ENCODE measurements at regions not wholly inside any gene's neighbourhood (a gene's known extent, or its start where the extent isn't known, plus 50 kb on each side); places are given as distances from the start of the nearest gene placed in this dataset.
A peak's percentile ranks its signal among the peaks of the same experiment; 100 is the strongest.
"Not testable (repeated sequence)": the region's sequence is repeated elsewhere in the genome, so short reads cannot be mapped to it uniquely, and the experiment has no call there.

DNA sequence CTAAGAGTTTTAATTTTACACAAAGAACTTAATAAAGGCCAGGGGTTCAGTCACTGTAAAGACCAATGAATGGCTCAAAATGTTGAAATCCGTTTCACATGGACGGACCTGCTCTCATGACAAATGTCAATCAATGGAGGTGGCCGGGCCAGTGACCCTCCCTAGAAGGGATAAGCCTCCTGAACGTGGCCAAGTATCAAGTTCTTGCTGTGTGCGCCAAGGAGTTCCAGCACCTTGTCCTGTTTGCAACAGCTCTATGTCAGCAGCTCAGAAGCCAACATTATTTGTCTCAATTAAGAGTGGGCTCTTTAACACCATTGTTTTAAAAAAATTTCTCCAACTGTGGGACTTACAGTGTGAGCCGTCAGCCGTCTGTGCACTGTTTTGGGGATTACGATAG lies 4028.7 kb upstream of the TPTE start:
- ATAC-seq; H3K9me3 ChIP-seq; intact Hi-C loops (cut with DNase I); H3K27ac ChIP-seq; H3K4me1 ChIP-seq; DNase-seq; H3K36me3 ChIP-seq; H3K27me3 ChIP-seq; H3K4me3 ChIP-seq: not testable (repeated sequence)
- no CpG with 5 or more reads among the region's 8 CpGs for whole genome bisulfite sequencing, 2 donors

GRCh38 chr21:6493957-6494356 lies 4027.4 kb upstream of the TPTE start:
- H3K36me3 ChIP-seq; DNase-seq; H3K27ac ChIP-seq; intact Hi-C loops (cut with DNase I); H3K27me3 ChIP-seq; H3K4me1 ChIP-seq; H3K9me3 ChIP-seq; H3K4me3 ChIP-seq: not testable (repeated sequence)
- WGBS, 2 donors = no CpG with 5 or more reads among the region's 4 CpGs
- peak in 1 of 8 donors; percentile 41 for ATAC-seq

GRCh38 chr21:6496356-6496755 lies 4025.0 kb upstream of the TPTE start:
- WGBS, 2 donors = no CpG with 5 or more reads among the region's 5 CpGs
- ATAC-seq; H3K27ac ChIP-seq; H3K27me3 ChIP-seq; H3K4me1 ChIP-seq; H3K9me3 ChIP-seq; H3K36me3 ChIP-seq; intact Hi-C loops (cut with DNase I); DNase-seq; H3K4me3 ChIP-seq: not testable (repeated sequence)

DNA sequence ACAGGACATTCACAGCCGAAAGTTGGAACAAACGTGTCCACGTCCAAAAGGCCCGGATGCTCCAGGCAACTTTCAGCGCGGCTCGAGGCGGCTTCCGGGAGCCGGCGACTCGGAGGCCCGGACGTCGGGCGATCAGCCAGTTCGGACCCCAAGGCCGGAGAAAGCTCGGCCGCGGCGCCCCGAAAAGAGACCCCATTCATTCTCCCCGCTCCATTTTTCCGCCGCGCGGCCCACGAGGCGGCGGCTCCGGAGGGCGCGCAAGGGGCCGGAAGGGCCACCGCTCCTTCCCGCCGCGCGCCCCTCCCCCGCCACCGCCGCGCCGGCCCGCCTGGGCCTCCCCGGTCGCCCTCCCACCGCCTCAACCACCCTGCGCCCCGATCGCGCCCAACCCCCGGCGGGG lies 4022.7 kb upstream of the TPTE start:
- ATAC-seq = peak; percentile 8 to 77 (median 29)
- H3K9me3 ChIP-seq; H3K36me3 ChIP-seq; intact Hi-C loops (cut with DNase I); DNase-seq; H3K4me1 ChIP-seq; H3K27me3 ChIP-seq: not testable (repeated sequence)
- Histone ChIP-seq H3K27ac (peak overlapping the region in 5 of 10 donors; percentile 22 to 90 (median 77)), H3K4me3 (peak overlapping the region in 7 of 10 donors; percentile 38 to 64 (median 56))
- WGBS, 2 donors = 0% methylated on average over 23 of the region's 55 CpGs; no CpG with 5 or more reads in 1 of the 2 donors

DNA sequence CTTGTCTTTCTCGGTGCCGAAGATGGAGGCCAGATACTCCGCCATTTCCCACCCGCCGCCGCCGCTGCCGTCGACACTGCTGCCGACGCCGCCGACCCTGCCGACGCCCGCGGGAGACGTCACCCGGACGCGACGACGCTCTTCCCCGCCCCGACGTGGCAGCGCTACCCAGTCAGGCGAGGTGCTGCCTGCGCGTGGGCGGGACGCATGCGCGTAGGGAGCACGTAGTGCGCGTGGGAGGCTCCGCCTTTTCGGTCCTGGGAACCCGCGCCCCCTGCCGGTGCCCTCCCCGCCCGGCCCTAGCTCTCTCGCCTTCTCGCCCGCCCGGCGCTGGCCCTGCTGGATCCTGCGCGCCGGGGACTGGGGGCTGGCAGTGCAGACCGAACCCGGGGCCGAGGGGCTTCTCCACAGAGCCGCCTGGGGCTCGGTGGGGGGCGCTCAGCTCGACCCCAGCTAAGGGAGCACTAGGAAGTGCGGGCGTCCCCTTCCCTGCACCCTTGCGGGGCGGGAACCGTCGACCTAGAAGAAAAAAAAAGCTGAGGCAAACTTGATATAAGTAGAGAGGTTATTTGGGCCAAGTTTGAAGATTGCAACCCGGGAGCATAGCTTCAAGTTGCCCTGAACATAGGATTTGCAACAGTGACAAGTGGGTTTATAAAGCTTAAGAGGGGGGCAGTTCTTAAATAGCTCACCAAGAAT lies 4022.1 kb upstream of the TPTE start:
- peak overlapping the region in 5 of 10 donors; percentile 22 to 90 (median 77) for H3K27ac ChIP-seq

DNA sequence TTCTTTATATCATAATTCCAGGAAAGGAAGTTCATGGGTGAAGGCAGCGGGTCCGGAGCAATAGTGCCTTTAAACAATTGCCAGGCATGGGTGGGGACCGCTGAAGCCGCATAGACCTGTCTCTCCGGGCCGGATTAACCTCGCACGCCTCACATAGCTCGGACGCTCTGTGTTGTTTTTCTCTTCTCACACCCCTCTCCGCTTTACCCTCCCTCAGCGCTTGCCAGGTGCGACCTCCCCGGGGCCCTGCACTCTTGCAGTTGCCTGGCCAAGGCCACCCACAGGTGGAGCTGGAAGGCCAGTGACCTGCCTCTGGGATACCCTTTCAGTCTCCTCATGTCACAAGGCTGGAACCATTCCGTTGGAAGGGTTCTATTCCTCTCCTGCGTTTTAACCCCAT lies 4021.5 kb upstream of the TPTE start:
- H3K9me3 ChIP-seq; H3K4me3 ChIP-seq; H3K27ac ChIP-seq; intact Hi-C loops (cut with DNase I); H3K36me3 ChIP-seq; DNase-seq; H3K4me1 ChIP-seq; H3K27me3 ChIP-seq: not testable (repeated sequence)
- peak in 6 of 8 donors; percentile 24 to 58 (median 40) for ATAC-seq
- WGBS, 2 donors = no CpG with 5 or more reads among the region's 16 CpGs

More for the DNA sequence above, 4022.1 kb upstream of the TPTE start:
- H3K36me3 ChIP-seq; H3K9me3 ChIP-seq; H3K4me1 ChIP-seq; intact Hi-C loops (cut with DNase I); H3K27me3 ChIP-seq: not testable (repeated sequence)
- 0 to 1% methylated on average over 15 to 17 of the region's 66 CpGs for WGBS, 2 donors
- H3K4me3 ChIP-seq = peak overlapping the region in 6 of 10 donors; percentile 50 to 64 (median 56)
- ATAC-seq = peak; percentile 98 to 100 (median 99)
- peak in 1 of 2 donors; percentile 35 for DNase-seq

DNA sequence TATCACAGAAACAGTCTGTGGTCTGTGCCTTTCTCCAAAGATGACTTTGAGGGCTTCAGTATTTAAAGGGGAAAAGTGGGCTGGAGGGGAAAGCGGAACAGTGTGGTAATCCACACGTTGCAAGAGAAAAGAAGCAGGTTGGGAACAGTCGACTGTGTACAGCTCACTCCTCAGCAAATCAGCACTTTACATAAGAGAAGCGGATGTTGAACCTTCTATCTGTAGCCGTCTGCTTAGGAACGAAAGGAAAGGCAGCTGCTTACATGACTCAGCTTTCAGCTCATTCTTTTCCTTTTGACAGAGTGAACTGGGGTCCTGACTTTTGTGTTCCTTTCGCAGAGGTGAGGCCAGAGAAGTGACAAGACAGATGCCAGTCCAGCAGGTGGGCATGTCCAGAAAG lies 4020.7 kb upstream of the TPTE start:
- H3K9me3 ChIP-seq; H3K27ac ChIP-seq; H3K27me3 ChIP-seq; H3K4me3 ChIP-seq; ATAC-seq; H3K36me3 ChIP-seq; DNase-seq; H3K4me1 ChIP-seq; intact Hi-C loops (cut with DNase I): not testable (repeated sequence)
- no CpG with 5 or more reads among the region's 7 CpGs for WGBS, 2 donors

DNA sequence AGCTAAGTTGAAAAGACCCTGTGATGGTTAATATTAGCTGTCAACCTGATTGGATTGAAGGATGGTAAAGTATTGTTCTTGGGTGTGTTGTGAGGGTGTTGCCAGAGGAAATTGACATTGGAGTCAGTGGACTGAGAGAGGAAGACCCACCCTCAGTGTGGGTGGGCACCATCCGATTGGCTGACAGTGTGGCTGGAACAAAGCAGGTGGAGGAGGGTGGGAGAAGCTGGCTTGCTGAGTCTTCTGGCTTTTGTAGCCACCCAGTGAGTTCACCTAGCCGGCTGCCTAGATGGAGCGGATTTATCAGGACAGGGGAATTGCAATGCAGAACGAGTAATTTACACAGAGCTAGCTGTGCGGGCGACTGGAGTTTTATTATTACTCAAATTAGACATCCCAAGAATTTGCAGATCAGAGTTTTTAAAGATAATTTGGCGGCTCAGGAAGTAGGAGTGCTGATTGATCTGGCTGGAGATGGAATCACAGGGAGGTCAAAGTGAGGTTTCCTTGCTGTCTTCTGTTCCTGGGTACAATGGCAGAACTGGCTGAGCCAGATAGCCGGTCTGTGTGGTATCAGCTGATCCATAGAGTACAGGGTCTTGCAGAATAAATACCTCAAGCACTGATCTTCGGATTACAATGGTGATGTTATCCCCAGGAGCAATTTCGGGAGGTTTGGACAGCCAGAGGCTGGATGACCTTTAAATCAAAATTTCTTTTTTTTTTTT lies 4015.1 kb upstream of the TPTE start:
- ATAC-seq; intact Hi-C loops (cut with DNase I): not testable (repeated sequence)

DNA sequence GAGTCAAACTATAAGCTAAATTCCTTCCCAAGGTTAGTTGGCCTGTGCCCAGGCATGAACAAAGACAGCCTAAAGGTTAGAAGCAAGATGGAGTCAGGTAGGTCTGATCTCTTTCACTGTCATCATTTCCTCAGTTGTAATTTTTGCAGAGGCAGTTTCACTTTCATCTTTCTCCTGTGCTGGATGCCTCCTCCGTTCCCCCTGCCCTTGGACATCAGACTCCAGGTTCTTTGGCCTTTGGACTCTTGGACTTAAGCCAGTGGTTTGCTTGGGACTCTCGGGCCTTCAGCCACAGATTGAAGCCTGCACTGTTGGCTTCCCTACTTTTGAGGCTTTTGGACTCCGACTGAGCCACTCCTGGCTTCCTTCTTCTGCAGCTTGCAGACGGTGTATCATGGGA lies 4013.8 kb upstream of the TPTE start:
- H3K27ac ChIP-seq; H3K27me3 ChIP-seq; H3K36me3 ChIP-seq; ATAC-seq; DNase-seq; H3K4me1 ChIP-seq; intact Hi-C loops (cut with DNase I); H3K9me3 ChIP-seq; H3K4me3 ChIP-seq: not testable (repeated sequence)
- no CpG with 5 or more reads among the region's 4 CpGs for WGBS, 2 donors

More for the DNA sequence above, 4015.1 kb upstream of the TPTE start:
- not testable (repeated sequence) for DNase-seq, H3K27me3 ChIP-seq, H3K9me3 ChIP-seq, H3K4me3 ChIP-seq, H3K36me3 ChIP-seq, H3K4me1 ChIP-seq, H3K27ac ChIP-seq
- WGBS, 2 donors = 77 to 81% methylated on average over 4 to 5 of the region's 10 CpGs

DNA sequence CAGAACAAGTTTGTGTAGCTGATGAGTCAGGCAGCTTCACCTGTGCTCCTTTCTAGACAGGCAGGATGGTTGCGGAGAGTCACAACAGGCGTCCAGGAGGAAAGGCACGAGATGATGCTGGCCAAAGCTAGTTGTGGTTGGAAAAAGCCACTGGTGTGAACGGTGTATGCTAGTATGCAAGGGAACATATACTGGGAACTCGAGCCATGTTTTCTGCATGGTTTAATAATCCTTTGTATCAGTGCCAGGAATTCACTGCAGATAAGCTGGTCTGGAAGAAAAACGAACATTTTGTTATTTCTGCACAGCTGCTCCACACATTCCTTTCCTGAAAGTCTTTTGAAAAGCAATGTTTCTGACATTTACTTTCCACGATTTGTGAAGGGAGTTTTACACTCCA lies 3999.6 kb upstream of the TPTE start:
- WGBS, 2 donors = no CpG with 5 or more reads among the region's 7 CpGs
- H3K4me1 ChIP-seq; H3K36me3 ChIP-seq; H3K27ac ChIP-seq; DNase-seq; H3K27me3 ChIP-seq; intact Hi-C loops (cut with DNase I); H3K9me3 ChIP-seq; H3K4me3 ChIP-seq: not testable (repeated sequence)
- peak in 1 of 8 donors; percentile 14 for ATAC-seq

GRCh38 chr21:6526213-6526612 lies 3995.2 kb upstream of the TPTE start:
- H3K36me3 ChIP-seq; H3K27me3 ChIP-seq; H3K9me3 ChIP-seq; H3K4me1 ChIP-seq; H3K4me3 ChIP-seq; DNase-seq; intact Hi-C loops (cut with DNase I); H3K27ac ChIP-seq: not testable (repeated sequence)
- WGBS, 2 donors = no CpG with 5 or more reads among the region's 10 CpGs
- peak in 2 of 8 donors; percentile 55 to 62 for ATAC-seq

Data from heart right ventricle (tissue), 16 donors.